GM23248 (cell line): ENCODE measurements at regions not wholly inside any gene's neighbourhood (a gene's known extent, or its start where the extent isn't known, plus 50 kb on each side); places are given as distances from the start of the nearest gene placed in this dataset.
A peak's percentile ranks its signal among the peaks of the same experiment; 100 is the strongest.

ENCODE experiments used
- DNase-seq: peaks from one replicate; pipeline ENCODE4 v3.0.0-alpha.2; 2015
- H2AFZ ChIP-seq: fragments of 200-600 bp; sonication (generic); 2 replicates; pipeline ENCODE4 v1.6.1; 2016; ENCODE audit warnings: antibody characterized with exemption
- H3F3A ChIP-seq: fragments of 200-600 bp; sonication (generic); 2 replicates; pipeline ENCODE4 v1.6.1; 2016; ENCODE audit warnings: mild to moderate bottlenecking, antibody characterized with exemption, mixed run types; ENCODE audit not compliant: insufficient read depth
- H3K27ac ChIP-seq: fragments of 200-600 bp; sonication (generic); 2 replicates; pipeline ENCODE4 v1.5.1; 2016; ENCODE audit warnings: mild to moderate bottlenecking
- H3K27me3 ChIP-seq: fragments of 200-600 bp; sonication (generic); replicated peaks from 2 replicates; pipeline ENCODE4 v1.6.1; 2016; ENCODE audit warnings: mild to moderate bottlenecking; ENCODE audit not compliant: insufficient read depth
- H3K36me3 ChIP-seq: fragments of 200-600 bp; sonication (generic); 2 replicates; pipeline ENCODE4 v1.6.1; 2016; ENCODE audit warnings: low read depth, mild to moderate bottlenecking
- H3K4me1 ChIP-seq: fragments of 200-600 bp; sonication (generic); 2 replicates; pipeline ENCODE4 v1.6.1; 2016; ENCODE audit warnings: mild to moderate bottlenecking; ENCODE audit not compliant: insufficient read depth
- H3K4me2 ChIP-seq: fragments of 200-600 bp; sonication (generic); one replicate; pipeline ENCODE4 v1.6.1; 2016; ENCODE audit warnings: mild to moderate bottlenecking; ENCODE audit not compliant: unreplicated experiment
- H3K4me3 ChIP-seq: fragments of 200-600 bp; sonication (generic); 2 replicates; pipeline ENCODE4 v1.5.1; 2016; ENCODE audit warnings: mild to moderate bottlenecking
- H3K79me2 ChIP-seq: fragments of 200-600 bp; sonication (generic); 2 replicates; pipeline ENCODE4 v1.6.1; 2016; ENCODE audit warnings: mild to moderate bottlenecking; ENCODE audit not compliant: insufficient read depth
- H3K9ac ChIP-seq: fragments of 200-600 bp; sonication (generic); 2 replicates; pipeline ENCODE4 v1.6.1; 2016; ENCODE audit warnings: mild to moderate bottlenecking
- H3K9me2 ChIP-seq: fragments of 200-600 bp; sonication (generic); 2 replicates; pipeline ENCODE4 v1.6.1; 2016; ENCODE audit warnings: mixed run types, mild to moderate bottlenecking, moderate library complexity; ENCODE audit not compliant: insufficient read depth
- H3K9me3 ChIP-seq: fragments of 200-600 bp; sonication (generic); one replicate; pipeline ENCODE4 v1.6.1; 2017; ENCODE audit warnings: low read depth
- H4K20me1 ChIP-seq: fragments of 200-600 bp; sonication (generic); 2 replicates; pipeline ENCODE4 v1.6.0; 2016; ENCODE audit not compliant: insufficient read depth
- EZH2 ChIP-seq: fragments of 200-600 bp; sonication (generic); IDR thresholded peaks from 2 replicates; pipeline ENCODE4 v1.6.1; 2018; ENCODE audit warnings: antibody characterized with exemption, mild to moderate bottlenecking; ENCODE audit not compliant: insufficient read depth, poor library complexity, severe bottlenecking
- EZH2phosphoT487 ChIP-seq: fragments of 200-600 bp; sonication (generic); IDR thresholded peaks from 2 replicates; pipeline ENCODE4 v1.6.1; 2018; ENCODE audit warnings: antibody characterized with exemption, moderate library complexity, mild to moderate bottlenecking, low read depth; ENCODE audit not compliant: insufficient read depth
- WGBS, 2 experiments: methylation state at CpG; one replicate each; pipeline ENCODE4 v1.1.6; 2015 to 2017; ENCODE audit warnings: low lambda C conversion rate in 2 of 2, low coverage in 1 of 2; ENCODE audit errors: missing lambda C conversion rate in 2 of 2; 5-methylcytosine and 5-hydroxymethylcytosine counted together
- in situ Hi-C: fragments of 300-500 bp; cut with MboI; formaldehyde crosslinking; loops from 2 replicates; pipeline ENCODE4 v1.15.0; 2020

- TF ChIP-seq EZH2phosphoT487 (no peak), EZH2 (no peak)
- DNase-seq, result no peak
- Histone ChIP-seq H3K9me3 (no peaks in the 10 kb centered on the region), H3K27me3 (no peaks in the 10 kb centered on the region), H3K4me3 (no peak overlapping the region), H2AFZ (no peak overlapping the region), H3F3A (peaks cover 20% of the 10 kb centered on the region), H3K4me2 (no peak overlapping the region), H3K79me2 (no peaks in the 10 kb centered on the region), H3K9ac (no peak overlapping the region), H3K9me2 (no peaks in the 10 kb centered on the region), H3K4me1 (peaks cover 12% of the 10 kb centered on the region), H4K20me1 (no peaks in the 10 kb centered on the region), H3K36me3 (no peaks in the 10 kb centered on the region), H3K27ac (no peak overlapping the region)
- in situ Hi-C loops, result no loop called here
- 86 to 89% methylated on average over 3 of the region's 3 CpGs for WGBS, 2 experiments
These were observed 153.6 kb downstream of the FAM114A2 start for GRCh38 chr5:153885141-153885540.

GRCh38 chr5:153884612-153884957 is 154.1 kb downstream of the FAM114A2 start:
- WGBS, 2 experiments, result 73 to 77% methylated on average over 4 of the region's 4 CpGs

GRCh38 chr5:153883854-153884611 is 154.7 kb downstream of the FAM114A2 start:
- DNase-seq, result peak; percentile 71
- Histone ChIP-seq H3K9me3 (no peaks in the 10 kb centered on the region), H3K4me2 (peak overlapping the region; percentile 34), H3K27ac (no peak overlapping the region), H2AFZ (no peak overlapping the region), H3K9ac (no peak overlapping the region), H3K4me3 (no peak overlapping the region), H3K27me3 (no peaks in the 10 kb centered on the region), H3K36me3 (no peaks in the 10 kb centered on the region), H3F3A (peaks cover 20% of the 10 kb centered on the region), H3K9me2 (no peaks in the 10 kb centered on the region), H4K20me1 (no peaks in the 10 kb centered on the region), H3K79me2 (no peaks in the 10 kb centered on the region), H3K4me1 (peaks cover 12% of the 10 kb centered on the region)
- in situ Hi-C loops, result no loop called here
- 35 to 38% methylated on average over 6 of the region's 6 CpGs for WGBS, 2 experiments
- TF ChIP-seq EZH2phosphoT487, result no peak
- TF ChIP-seq EZH2, result no peak

More at GRCh38 chr5:153884612-153884957, 154.1 kb downstream of the FAM114A2 start:
- Histone ChIP-seq H2AFZ (no peak overlapping the region), H3K27ac (no peak overlapping the region), H3K9me2 (no peaks in the 10 kb centered on the region), H4K20me1 (no peaks in the 10 kb centered on the region), H3K36me3 (no peaks in the 10 kb centered on the region), H3F3A (peaks cover 20% of the 10 kb centered on the region), H3K27me3 (no peaks in the 10 kb centered on the region), H3K9me3 (no peaks in the 10 kb centered on the region), H3K4me3 (no peak overlapping the region), H3K4me1 (peaks cover 12% of the 10 kb centered on the region), H3K4me2 (no peak overlapping the region), H3K79me2 (no peaks in the 10 kb centered on the region), H3K9ac (no peak overlapping the region)
- DNase-seq, result no peak
- in situ Hi-C loops, result no loop called here
- TF ChIP-seq EZH2, result no peak
- no peak for TF ChIP-seq EZH2phosphoT487

- 4 to 17% methylated on average over 1 of the region's 1 CpG for WGBS, 2 experiments
- no peaks in the 10 kb centered on the region for H4K20me1 ChIP-seq
- no peak overlapping the region for H3K4me3 ChIP-seq
- no peaks in the 10 kb centered on the region for H3K79me2 ChIP-seq
- no peak for TF ChIP-seq EZH2phosphoT487
- TF ChIP-seq EZH2, result no peak
- no peaks in the 10 kb centered on the region for H3K9me2 ChIP-seq
- no peak overlapping the region for H2AFZ ChIP-seq
- peaks cover 20% of the 10 kb centered on the region for H3F3A ChIP-seq
- no peaks in the 10 kb centered on the region for H3K27me3 ChIP-seq
- no peak overlapping the region for H3K27ac ChIP-seq
- in situ Hi-C loops, result no loop called here
- no peak overlapping the region for H3K4me2 ChIP-seq
- H3K9me3 ChIP-seq, result no peaks in the 10 kb centered on the region
- peaks cover 12% of the 10 kb centered on the region for H3K4me1 ChIP-seq
- H3K9ac ChIP-seq, result no peak overlapping the region
- H3K36me3 ChIP-seq, result no peaks in the 10 kb centered on the region
- DNase-seq, result peak; percentile 33
These were observed 157.0 kb downstream of the FAM114A2 start for GRCh38 chr5:153881687-153882086.

- WGBS, 2 experiments, result 22 to 25% methylated on average over 1 of the region's 1 CpG
These were observed 158.6 kb downstream of the FAM114A2 start for GRCh38 chr5:153880106-153880505.

More at GRCh38 chr5:153880106-153880505, 158.6 kb downstream of the FAM114A2 start:
- Histone ChIP-seq H3K4me2 (no peak overlapping the region), H3F3A (peaks cover 20% of the 10 kb centered on the region), H3K4me3 (no peak overlapping the region), H4K20me1 (no peaks in the 10 kb centered on the region), H3K79me2 (no peaks in the 10 kb centered on the region), H3K36me3 (no peaks in the 10 kb centered on the region), H3K4me1 (peaks cover 12% of the 10 kb centered on the region), H3K27ac (no peak overlapping the region), H3K9me2 (no peaks in the 10 kb centered on the region), H3K27me3 (no peaks in the 10 kb centered on the region), H3K9ac (no peak overlapping the region), H2AFZ (no peak overlapping the region), H3K9me3 (no peaks in the 10 kb centered on the region)
- no peak for DNase-seq
- TF ChIP-seq EZH2 (no peak), EZH2phosphoT487 (no peak)
- in situ Hi-C loops, result no loop called here
